RKO (cell line): ENCODE measurements at regions not wholly inside any gene's neighbourhood (a gene's known extent, or its start where the extent isn't known, plus 50 kb on each side); places are given as distances from the start of the nearest gene placed in this dataset.
"Not testable (repeated sequence)": the region's sequence is repeated elsewhere in the genome, so short reads cannot be mapped to it uniquely, and the experiment has no call there.

Experiments used
- DNase-seq: peaks from one replicate; pipeline ENCODE4 v3.0.0-alpha.2; 2016; ENCODE audit warnings: low spot score

DNA sequence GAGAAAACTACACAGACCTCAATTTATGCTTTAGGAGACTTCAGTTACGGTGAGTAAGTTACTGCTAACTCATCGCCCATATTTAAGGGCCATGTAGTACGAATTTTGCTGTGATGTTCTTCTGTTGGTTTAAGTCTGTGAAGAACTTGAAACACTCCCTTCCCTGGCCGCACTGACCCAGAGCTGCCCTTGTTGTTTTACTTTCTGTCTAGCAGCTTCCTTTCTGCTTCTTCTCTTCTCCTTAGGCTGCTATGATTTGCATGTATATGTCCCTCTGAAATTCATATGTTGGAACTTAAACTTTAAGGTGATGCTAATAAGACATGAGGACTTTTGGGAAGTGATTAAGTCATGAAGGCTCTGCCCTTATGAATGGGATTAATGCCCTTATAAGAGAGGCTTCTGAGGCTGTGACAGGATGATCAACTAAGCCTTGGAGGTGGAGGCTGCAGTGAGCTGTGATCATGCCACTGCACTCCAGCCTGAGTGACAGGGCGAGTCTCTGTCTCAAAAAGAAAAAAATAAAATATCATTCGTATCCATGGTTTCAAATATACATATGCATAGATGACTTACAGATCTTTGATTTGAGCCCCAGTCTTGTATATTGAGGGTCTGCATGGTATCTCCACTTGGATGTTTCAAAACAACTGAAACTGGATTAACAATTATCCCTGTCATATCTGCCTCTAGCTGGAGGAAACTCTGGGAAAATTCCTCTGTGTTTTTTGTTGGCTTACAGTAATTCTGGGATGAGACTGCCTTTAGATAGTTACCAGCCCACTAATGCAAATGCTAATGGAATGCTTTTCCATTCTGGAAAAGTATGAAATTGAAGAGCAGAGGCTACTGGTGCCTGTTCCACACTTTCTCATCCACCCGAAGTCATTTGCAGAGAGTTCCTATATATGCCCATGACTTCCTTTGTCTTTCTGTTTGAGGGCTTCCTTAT is 263.4 kb upstream of the ACTBL2 start:
- DNase-seq: no peak

GRCh38 chr5:57745029-57745428 is 262.4 kb upstream of the ACTBL2 start:
- no peak for DNase-seq

- no peak for DNase-seq
These were observed 258.7 kb upstream of the ACTBL2 start for GRCh38 chr5:57741336-57741735.

DNA sequence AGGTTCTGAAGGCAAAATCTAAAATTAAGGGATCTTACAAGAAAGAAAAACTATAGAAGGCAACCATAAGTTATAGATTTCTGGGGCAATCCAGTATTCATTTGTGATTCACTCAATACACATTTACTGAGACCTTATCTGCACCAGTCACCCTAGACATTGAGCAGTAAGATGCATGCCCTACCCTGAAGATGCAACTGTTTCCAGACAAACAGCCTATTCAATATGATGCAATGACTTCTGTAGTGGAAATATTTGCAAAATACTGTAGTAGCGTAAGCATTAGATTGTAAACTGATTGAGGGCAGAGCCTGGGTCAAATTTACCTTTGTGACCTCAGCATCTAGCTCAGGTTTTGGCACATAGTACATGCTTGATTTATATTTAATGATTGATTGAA is 256.2 kb upstream of the ACTBL2 start:
- no peak for DNase-seq

GRCh38 chr5:57738301-57738700 is 255.7 kb upstream of the ACTBL2 start:
- no peak for DNase-seq

- DNase-seq: no peak
These were observed 254.1 kb upstream of the ACTBL2 start for GRCh38 chr5:57736716-57737115.

- peak; percentile 2 for DNase-seq
These were observed 252.9 kb upstream of the ACTBL2 start for GRCh38 chr5:57735279-57736153.

- no peak for DNase-seq
These were observed 251.7 kb upstream of the ACTBL2 start for GRCh38 chr5:57734296-57734695.

GRCh38 chr5:57727591-57727990 is 245.0 kb upstream of the ACTBL2 start:
- DNase-seq: no peak

- no peak for DNase-seq
These were observed 243.3 kb upstream of the ACTBL2 start for GRCh38 chr5:57725658-57726504.

- DNase-seq: no peak
These were observed 242.2 kb upstream of the ACTBL2 start for GRCh38 chr5:57724836-57725235.

DNA sequence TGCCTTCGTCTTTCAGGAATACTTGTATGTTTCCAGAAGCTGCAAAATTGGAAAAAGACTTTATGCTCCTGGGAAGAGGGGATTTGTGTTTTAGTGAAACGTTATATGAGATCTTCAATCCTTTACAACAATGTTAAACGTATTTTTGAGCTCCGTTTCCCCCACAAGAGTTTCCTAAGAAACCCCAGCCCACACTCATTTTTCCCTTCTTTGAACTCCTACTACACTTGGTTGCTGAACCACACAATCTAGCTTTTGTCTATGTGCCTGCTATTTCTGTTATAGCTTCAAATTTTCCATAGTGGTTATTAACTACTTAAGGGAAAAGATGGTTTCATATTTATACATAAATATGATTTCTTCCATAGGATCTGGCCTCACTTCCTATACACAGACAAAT is 238.6 kb upstream of the ACTBL2 start:
- no peak for DNase-seq

GRCh38 chr5:57720656-57721055 is 238.0 kb upstream of the ACTBL2 start:
- no peak for DNase-seq

GRCh38 chr5:57719216-57719615 is 236.6 kb upstream of the ACTBL2 start:
- DNase-seq: no peak

DNA sequence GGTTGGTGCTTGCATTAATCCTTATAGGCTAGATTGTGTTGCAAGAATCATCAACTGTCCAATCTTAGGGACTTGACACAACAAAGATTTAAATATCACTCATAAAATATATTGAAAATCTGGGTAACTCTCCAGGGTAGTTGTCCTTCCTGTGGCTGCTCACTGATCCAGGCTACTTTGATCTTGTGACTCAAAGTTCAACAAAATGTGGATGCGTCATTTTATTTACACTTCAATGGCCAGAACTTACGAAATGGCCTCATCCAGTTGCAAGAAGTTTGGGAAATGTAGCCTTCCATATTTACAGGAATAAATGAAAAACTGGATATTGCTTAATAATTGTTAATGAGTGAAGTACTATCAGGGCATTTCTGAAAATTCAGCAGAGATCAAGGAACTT is 235.5 kb upstream of the ACTBL2 start:
- DNase-seq: no peak

DNA sequence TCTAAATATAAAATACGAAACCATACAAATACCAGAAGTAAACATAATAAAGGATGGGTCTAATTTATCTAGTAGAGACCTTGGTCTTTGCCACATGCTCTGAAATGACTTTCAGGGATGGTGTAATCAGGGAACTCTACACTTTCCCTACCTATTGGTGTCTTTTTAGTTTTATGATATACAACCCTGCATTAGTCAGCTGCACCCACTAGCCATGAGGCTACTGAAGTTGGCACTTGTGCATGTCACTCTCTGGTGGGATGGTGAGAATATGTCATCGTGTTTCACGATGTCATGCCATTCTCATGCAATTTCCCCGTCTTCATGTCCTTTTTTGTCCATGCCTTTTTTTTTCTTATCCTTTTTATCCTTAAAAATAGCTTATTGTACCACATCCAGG is 234.9 kb upstream of the ACTBL2 start:
- DNase-seq: no peak

- no peak for DNase-seq
These were observed 234.1 kb upstream of the ACTBL2 start for GRCh38 chr5:57716661-57717060.

DNA sequence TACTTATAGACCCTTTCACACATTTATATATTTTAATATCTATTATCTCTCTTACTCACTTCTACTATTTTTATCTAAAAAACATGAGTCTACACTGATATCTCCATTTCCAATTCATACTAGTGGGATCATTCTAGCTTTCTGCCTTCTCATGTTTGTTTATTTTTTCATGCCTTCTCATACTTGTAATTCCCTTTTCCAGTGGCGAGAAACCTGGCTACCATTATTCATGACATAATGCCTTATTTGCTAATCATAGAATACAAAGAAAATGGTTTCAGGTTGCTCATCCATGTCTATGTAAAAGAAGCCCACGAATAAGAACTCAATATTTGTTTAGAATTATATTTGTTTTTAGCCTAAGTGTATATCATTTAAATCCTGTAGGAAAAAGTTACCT is 232.7 kb upstream of the ACTBL2 start:
- DNase-seq: no peak

DNA sequence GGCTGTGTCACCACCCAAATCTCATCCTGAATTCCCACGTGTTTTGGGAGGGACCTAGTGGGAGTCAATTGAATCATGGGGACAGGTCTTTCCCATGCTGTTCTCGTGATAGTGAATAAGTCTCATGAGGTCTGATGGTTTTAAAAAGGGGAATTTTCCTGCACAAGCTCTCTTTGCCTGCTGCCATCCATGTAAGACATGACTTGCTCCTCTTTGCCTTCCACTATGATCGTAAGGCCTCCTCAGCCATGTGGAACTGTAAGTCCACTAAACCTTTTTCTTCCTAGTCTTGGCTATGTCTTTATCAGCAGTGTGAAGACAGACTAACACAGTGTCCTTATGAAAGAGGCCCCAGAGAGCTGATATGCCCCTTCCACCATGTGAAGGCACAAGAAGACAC is 230.9 kb upstream of the ACTBL2 start:
- DNase-seq: not testable (repeated sequence)

DNA sequence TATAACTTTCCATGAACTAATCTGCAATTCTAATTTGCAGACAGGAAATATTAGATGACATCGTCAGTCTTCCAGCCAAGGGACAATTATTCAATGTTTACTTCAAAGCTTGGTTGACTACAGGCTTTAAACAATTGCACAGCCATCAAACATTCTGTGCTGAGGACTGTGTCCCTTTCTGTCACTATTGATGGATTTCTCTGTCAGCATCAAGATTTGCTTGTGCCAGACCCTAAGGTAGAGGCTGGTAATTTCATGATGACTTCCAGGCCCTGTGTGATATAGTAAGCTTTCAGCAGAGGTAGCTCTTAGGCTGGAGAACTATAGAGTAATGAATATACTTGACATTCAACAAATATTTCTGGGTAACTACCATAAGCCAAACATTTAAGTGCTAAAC is 229.3 kb upstream of the ACTBL2 start:
- DNase-seq: no peak

- no peak for DNase-seq
These were observed 228.9 kb upstream of the ACTBL2 start for GRCh38 chr5:57711471-57711870.

- DNase-seq: no peak
These were observed 227.5 kb upstream of the ACTBL2 start for GRCh38 chr5:57710126-57710525.
